ENCODE measurements at regions not wholly inside any gene's neighbourhood (a gene's known extent, or its start where the extent isn't known, plus 50 kb on each side); places are given as distances from the start of the nearest gene placed in this dataset.

GRCh38 chr14:28120391-28120790 is 646.2 kb upstream of the FOXG1 start:
- no peak for DNase-seq (ENCODE audit: low spot score)
- Mint-ChIP-seq H3K4me3 (ENCODE audit: low read depth) (no peak overlapping the region), H3K9me3 (peaks cover 66% of the 10 kb centered on the region), H3K27me3 (ENCODE audit: low read depth) (no peaks in the 10 kb centered on the region), H3K4me1 (ENCODE audit: low read depth) (no peaks in the 10 kb centered on the region), H3K27ac (no peak overlapping the region), H3K36me3 (ENCODE audit: low read depth) (no peaks in the 10 kb centered on the region)
- intact Hi-C loops (cut with micrococcal nuclease), result no loop called here

GRCh38 chr14:28121512-28122297 is 644.9 kb upstream of the FOXG1 start:
- H3K27ac Mint-ChIP-seq, result no peak overlapping the region
- DNase-seq (ENCODE audit: low spot score), result no peak
- no peaks in the 10 kb centered on the region for H3K36me3 Mint-ChIP-seq (ENCODE audit: low read depth)
- no peaks in the 10 kb centered on the region for H3K27me3 Mint-ChIP-seq (ENCODE audit: low read depth)
- no peak overlapping the region for H3K4me3 Mint-ChIP-seq (ENCODE audit: low read depth)
- intact Hi-C loops (cut with micrococcal nuclease), result no loop called here
- no peaks in the 10 kb centered on the region for H3K4me1 Mint-ChIP-seq (ENCODE audit: low read depth)
- H3K9me3 Mint-ChIP-seq, result peaks cover 59% of the 10 kb centered on the region

- peaks cover 57% of the 10 kb centered on the region for H3K9me3 Mint-ChIP-seq
- no peak for DNase-seq (ENCODE audit: low spot score)
- H3K4me3 Mint-ChIP-seq (ENCODE audit: low read depth), result no peak overlapping the region
- no peaks in the 10 kb centered on the region for H3K27me3 Mint-ChIP-seq (ENCODE audit: low read depth)
- intact Hi-C loops (cut with micrococcal nuclease), result no loop called here
- H3K36me3 Mint-ChIP-seq (ENCODE audit: low read depth), result no peaks in the 10 kb centered on the region
- no peak overlapping the region for H3K27ac Mint-ChIP-seq
- H3K4me1 Mint-ChIP-seq (ENCODE audit: low read depth), result no peaks in the 10 kb centered on the region
Observed at GRCh38 chr14:28130610-28131284, 635.8 kb upstream of the FOXG1 start.

- no peak overlapping the region for H3K27ac Mint-ChIP-seq
- H3K9me3 Mint-ChIP-seq, result peaks cover 42% of the 10 kb centered on the region
- no peaks in the 10 kb centered on the region for H3K4me1 Mint-ChIP-seq (ENCODE audit: low read depth)
- intact Hi-C loops (cut with micrococcal nuclease), result no loop called here
- no peaks in the 10 kb centered on the region for H3K36me3 Mint-ChIP-seq (ENCODE audit: low read depth)
- no peaks in the 10 kb centered on the region for H3K27me3 Mint-ChIP-seq (ENCODE audit: low read depth)
- H3K4me3 Mint-ChIP-seq (ENCODE audit: low read depth), result no peak overlapping the region
- no peak for DNase-seq (ENCODE audit: low spot score)
Observed at GRCh38 chr14:28138341-28138740, 628.2 kb upstream of the FOXG1 start.

DNA sequence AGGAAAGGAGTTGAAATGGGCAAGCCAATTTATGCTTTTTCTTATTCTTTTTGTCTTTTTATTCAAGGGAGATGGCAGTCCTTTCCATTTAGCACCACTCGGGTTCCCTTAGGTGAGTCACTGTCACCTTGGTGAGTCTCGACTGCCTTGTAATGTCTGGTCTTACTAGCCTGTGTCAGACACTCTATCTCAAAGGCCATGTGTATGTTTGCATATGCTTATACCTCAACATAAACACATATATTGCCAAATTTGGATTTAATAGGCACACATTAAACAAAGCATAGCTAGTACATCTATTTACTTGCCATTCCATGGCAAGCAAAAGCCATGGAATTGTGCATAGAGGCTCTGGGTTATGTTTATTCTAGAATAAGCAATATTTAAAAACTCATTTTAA is 624.9 kb upstream of the FOXG1 start:
- no peak for DNase-seq (ENCODE audit: low spot score)
- Mint-ChIP-seq H3K27me3 (ENCODE audit: low read depth) (no peaks in the 10 kb centered on the region), H3K4me1 (ENCODE audit: low read depth) (no peaks in the 10 kb centered on the region), H3K27ac (no peak overlapping the region), H3K9me3 (peaks cover 39% of the 10 kb centered on the region), H3K36me3 (ENCODE audit: low read depth) (no peaks in the 10 kb centered on the region), H3K4me3 (ENCODE audit: low read depth) (no peak overlapping the region)
- intact Hi-C loops (cut with micrococcal nuclease), result no loop called here

DNA sequence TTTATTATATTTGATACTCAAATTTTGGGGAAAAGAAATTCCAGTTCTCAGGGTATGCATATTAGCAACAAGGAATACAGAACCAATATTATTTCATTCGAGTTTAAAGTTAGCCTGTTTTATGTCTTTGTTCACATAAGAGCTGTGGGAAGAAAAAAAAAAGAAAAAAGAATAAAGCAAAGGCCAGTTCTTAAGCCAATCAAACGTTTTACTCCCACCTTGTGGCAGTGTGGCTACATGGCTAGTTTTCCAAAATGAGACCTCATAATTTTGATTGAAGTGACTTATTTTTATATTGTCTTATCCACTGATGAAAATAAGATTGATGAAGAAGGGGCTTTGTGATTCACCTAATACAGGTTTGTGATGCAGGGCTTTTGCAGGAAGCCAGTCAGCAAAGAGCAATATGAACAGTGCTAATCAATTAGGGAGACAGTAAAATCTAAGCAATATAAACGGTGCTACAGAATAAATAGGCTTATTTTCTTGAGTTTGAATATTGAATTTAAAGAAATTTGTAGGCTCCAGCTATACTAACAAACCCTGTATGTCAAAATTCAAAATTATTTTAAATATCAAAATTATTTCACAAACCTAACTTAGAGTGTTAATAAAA is 624.1 kb upstream of the FOXG1 start:
- DNase-seq (ENCODE audit: low spot score), result no peak
- no peak overlapping the region for H3K27ac Mint-ChIP-seq
- peaks cover 39% of the 10 kb centered on the region for H3K9me3 Mint-ChIP-seq
- H3K27me3 Mint-ChIP-seq (ENCODE audit: low read depth), result no peaks in the 10 kb centered on the region
- H3K4me3 Mint-ChIP-seq (ENCODE audit: low read depth), result no peak overlapping the region
- no peaks in the 10 kb centered on the region for H3K36me3 Mint-ChIP-seq (ENCODE audit: low read depth)
- no peaks in the 10 kb centered on the region for H3K4me1 Mint-ChIP-seq (ENCODE audit: low read depth)
- intact Hi-C loops (cut with micrococcal nuclease), result no loop called here

- intact Hi-C loops (cut with micrococcal nuclease), result no loop called here
- Mint-ChIP-seq H3K36me3 (ENCODE audit: low read depth) (no peaks in the 10 kb centered on the region), H3K9me3 (peaks cover 33% of the 10 kb centered on the region), H3K27me3 (ENCODE audit: low read depth) (no peaks in the 10 kb centered on the region), H3K4me3 (ENCODE audit: low read depth) (no peak overlapping the region), H3K4me1 (ENCODE audit: low read depth) (no peaks in the 10 kb centered on the region), H3K27ac (no peak overlapping the region)
- no peak for DNase-seq (ENCODE audit: low spot score)
Observed at GRCh38 chr14:28143316-28143715, 623.3 kb upstream of the FOXG1 start.

- no peak for DNase-seq (ENCODE audit: low spot score)
- Mint-ChIP-seq H3K27me3 (ENCODE audit: low read depth) (no peaks in the 10 kb centered on the region), H3K27ac (no peak overlapping the region), H3K9me3 (peaks cover 47% of the 10 kb centered on the region), H3K36me3 (ENCODE audit: low read depth) (no peaks in the 10 kb centered on the region), H3K4me3 (ENCODE audit: low read depth) (no peak overlapping the region), H3K4me1 (ENCODE audit: low read depth) (no peaks in the 10 kb centered on the region)
- intact Hi-C loops (cut with micrococcal nuclease), result no loop called here
Observed at GRCh38 chr14:28151926-28152325, 614.7 kb upstream of the FOXG1 start.

GRCh38 chr14:28152453-28153044 is 614.0 kb upstream of the FOXG1 start:
- peaks cover 52% of the 10 kb centered on the region for H3K9me3 Mint-ChIP-seq
- no peak overlapping the region for H3K4me3 Mint-ChIP-seq (ENCODE audit: low read depth)
- H3K27me3 Mint-ChIP-seq (ENCODE audit: low read depth), result no peaks in the 10 kb centered on the region
- intact Hi-C loops (cut with micrococcal nuclease), result no loop called here
- no peak overlapping the region for H3K27ac Mint-ChIP-seq
- no peak for DNase-seq (ENCODE audit: low spot score)
- no peaks in the 10 kb centered on the region for H3K4me1 Mint-ChIP-seq (ENCODE audit: low read depth)
- H3K36me3 Mint-ChIP-seq (ENCODE audit: low read depth), result no peaks in the 10 kb centered on the region

DNA sequence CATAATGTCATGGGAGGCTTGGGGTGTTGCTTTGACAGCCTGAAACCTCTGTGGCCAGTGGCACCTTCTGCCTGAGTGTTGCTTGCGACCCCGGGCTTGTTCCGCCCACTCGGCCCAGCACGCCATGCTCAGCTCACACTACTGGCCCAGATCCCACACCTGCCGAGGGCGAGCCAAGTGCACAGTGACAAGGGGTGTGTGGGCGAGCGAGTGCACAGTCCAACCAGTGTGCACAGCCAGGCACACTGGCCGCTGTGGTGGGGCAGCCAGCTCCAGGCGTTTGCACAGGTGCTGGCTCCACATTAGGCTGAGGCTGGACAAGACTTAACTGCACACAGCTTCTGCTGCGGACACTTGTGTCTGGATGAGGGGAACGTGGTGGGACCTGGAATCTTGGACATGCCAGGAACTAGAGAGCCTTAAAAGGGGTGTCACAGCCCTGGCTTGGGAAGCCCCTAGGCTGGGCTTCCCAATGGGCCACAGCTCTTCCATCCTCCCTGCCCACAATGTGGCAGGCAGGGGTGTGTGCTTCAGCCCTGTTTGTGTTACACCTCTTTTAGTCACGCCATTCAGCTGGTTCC is 609.2 kb upstream of the FOXG1 start:
- DNase-seq (ENCODE audit: low spot score), result no peak
- Mint-ChIP-seq H3K36me3 (ENCODE audit: low read depth) (no peaks in the 10 kb centered on the region), H3K27me3 (ENCODE audit: low read depth) (no peaks in the 10 kb centered on the region), H3K9me3 (peaks cover 54% of the 10 kb centered on the region), H3K4me1 (ENCODE audit: low read depth) (no peaks in the 10 kb centered on the region), H3K4me3 (ENCODE audit: low read depth) (no peak overlapping the region), H3K27ac (no peak overlapping the region)
- intact Hi-C loops (cut with micrococcal nuclease), result no loop called here

GRCh38 chr14:28157887-28158791 is 608.4 kb upstream of the FOXG1 start:
- no peak for DNase-seq (ENCODE audit: low spot score)
- Mint-ChIP-seq H3K4me1 (ENCODE audit: low read depth) (no peaks in the 10 kb centered on the region), H3K36me3 (ENCODE audit: low read depth) (no peaks in the 10 kb centered on the region), H3K4me3 (ENCODE audit: low read depth) (no peak overlapping the region), H3K9me3 (peaks cover 55% of the 10 kb centered on the region), H3K27me3 (ENCODE audit: low read depth) (no peaks in the 10 kb centered on the region), H3K27ac (no peak overlapping the region)
- intact Hi-C loops (cut with micrococcal nuclease), result no loop called here

DNA sequence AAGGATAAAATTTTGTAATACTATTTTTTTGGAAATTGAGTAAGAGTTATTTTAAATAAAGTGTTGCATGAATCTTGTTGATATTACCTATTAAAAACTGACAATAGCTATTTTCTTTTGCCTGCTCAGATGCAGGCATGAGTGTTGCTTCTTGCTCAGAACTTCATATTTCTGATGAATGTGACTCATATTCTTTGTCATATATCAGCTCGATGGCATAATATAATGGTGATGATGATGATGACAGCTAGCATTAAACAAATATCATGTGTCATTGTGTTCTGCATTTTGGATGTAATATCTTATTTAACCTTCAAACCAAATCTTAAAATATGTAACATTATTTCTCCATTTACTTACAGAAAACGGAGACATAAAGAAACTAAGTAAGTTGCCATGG is 605.5 kb upstream of the FOXG1 start:
- Mint-ChIP-seq H3K36me3 (ENCODE audit: low read depth) (no peaks in the 10 kb centered on the region), H3K4me1 (ENCODE audit: low read depth) (no peaks in the 10 kb centered on the region), H3K27me3 (ENCODE audit: low read depth) (no peaks in the 10 kb centered on the region), H3K9me3 (peaks cover 42% of the 10 kb centered on the region), H3K4me3 (ENCODE audit: low read depth) (no peak overlapping the region), H3K27ac (no peak overlapping the region)
- intact Hi-C loops (cut with micrococcal nuclease), result no loop called here
- no peak for DNase-seq (ENCODE audit: low spot score)
